ENCODE measurements at regions not wholly inside any gene's neighbourhood (a gene's known extent, or its start where the extent isn't known, plus 50 kb on each side); places are given as distances from the start of the nearest gene placed in this dataset.

GRCh38 chr11:64448599-64449380 is 89.8 kb downstream of the RPS6KA4 start:
- Histone ChIP-seq H3K4me3 (peak overlapping the region in 3 of 5 donors; percentile 3 to 13 (median 9)), H3K27ac (peak overlapping the region in 1 of 2 donors; percentile 2), H3K4me1 (replicated peaks in 1 of 2) (peaks cover 10 to 16% of the 10 kb centered on the region in 2 donors)
- WGBS, 10 experiments: 0 to 15% (median 3%) methylated on average over 1 to 9 of the region's 37 CpGs; no CpG with 5 or more reads in 6 of the 10 experiments
- ATAC-seq (replicated peaks in 6 of 8): peak; percentile 83 to 89 (median 86)
- in situ Hi-C loops (cut with MboI; ENCODE audit: low pct_unique_long_range_greater_than_20kb in 2 of 9, low sequenced_read_pairs in 9 of 9, unreplicated experiment in 9 of 9): no loop called here

GRCh38 chr11:64449381-64450167 is 90.6 kb downstream of the RPS6KA4 start:
- Histone ChIP-seq H3K4me3 (peak overlapping the region in 2 of 5 donors; percentile 8 to 13), H3K27ac (peak overlapping the region in 1 of 2 donors; percentile 64), H3K4me1 (replicated peaks in 1 of 2) (peaks cover 10 to 16% of the 10 kb centered on the region in 2 donors)
- in situ Hi-C loops (cut with MboI; ENCODE audit: low pct_unique_long_range_greater_than_20kb in 2 of 9, low sequenced_read_pairs in 9 of 9, unreplicated experiment in 9 of 9): loop anchor here in 1 of 9 experiments (10.0 kb wide), 1 partner anchor 205 kb away; no protein-coding TSS in a partner anchor
- ATAC-seq (replicated peaks in 6 of 8): peak; percentile 59 to 86 (median 73)
- WGBS, 10 experiments: 0 to 74% (median 10%) methylated on average over 2 to 20 of the region's 31 CpGs; no CpG with 5 or more reads in 3 of the 10 experiments

- ATAC-seq (replicated peaks in 6 of 8): no peak
- WGBS, 10 experiments: 0 to 100% (median 80%) methylated on average over 1 to 2 of the region's 2 CpGs; no CpG with 5 or more reads in 5 of the 10 experiments
- peaks cover 10 to 16% of the 10 kb centered on the region in 2 donors for H3K4me1 ChIP-seq (replicated peaks in 1 of 2)
- no peak overlapping the region for H3K27ac ChIP-seq
- no peak overlapping the region for H3K4me3 ChIP-seq
- in situ Hi-C loops (cut with MboI; ENCODE audit: low pct_unique_long_range_greater_than_20kb in 2 of 9, low sequenced_read_pairs in 9 of 9, unreplicated experiment in 9 of 9): loop anchor here in 1 of 9 experiments (10.0 kb wide), 1 partner anchor 205 kb away; no protein-coding TSS in a partner anchor
Measured at GRCh38 chr11:64450168-64450560, 91.2 kb downstream of the RPS6KA4 start.

- Histone ChIP-seq H3K27ac (no peak overlapping the region), H3K4me3 (no peak overlapping the region), H3K4me1 (replicated peaks in 1 of 2) (peaks cover 10 to 16% of the 10 kb centered on the region in 2 donors)
- in situ Hi-C loops (cut with MboI; ENCODE audit: low pct_unique_long_range_greater_than_20kb in 2 of 9, low sequenced_read_pairs in 9 of 9, unreplicated experiment in 9 of 9): loop anchor here in 1 of 9 experiments (10.0 kb wide), 1 partner anchor 203 kb away; no protein-coding TSS in a partner anchor
- WGBS, 10 experiments: 0 to 93% (median 70%) methylated on average over 1 to 7 of the region's 7 CpGs; no CpG with 5 or more reads in 3 of the 10 experiments
- ATAC-seq (replicated peaks in 6 of 8): no peak
Measured at GRCh38 chr11:64451856-64452255, 92.9 kb downstream of the RPS6KA4 start.

DNA sequence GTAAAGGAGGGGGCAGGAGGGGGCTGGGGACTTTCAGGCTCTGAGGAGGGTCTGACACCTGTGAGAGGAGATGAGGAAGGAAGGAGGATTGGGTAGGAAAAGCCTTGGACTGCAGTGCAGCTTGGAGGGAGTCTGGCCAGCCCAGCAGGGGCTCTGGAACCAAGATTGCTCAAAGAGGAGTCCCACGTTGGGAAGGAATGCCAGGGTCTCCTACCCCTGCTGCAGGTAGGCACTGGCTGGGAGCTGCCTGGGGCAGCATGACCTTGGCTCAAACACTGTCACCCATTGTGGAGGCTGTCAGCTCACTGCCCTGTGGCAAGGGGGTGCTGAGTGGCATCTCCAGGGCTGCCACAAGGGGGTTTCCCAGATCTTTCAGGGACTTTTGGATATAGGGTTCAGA is 94.5 kb downstream of the RPS6KA4 start:
- peaks cover 2 to 7% of the 10 kb centered on the region in 2 donors for H3K4me1 ChIP-seq (replicated peaks in 1 of 2)
- no peak overlapping the region for H3K27ac ChIP-seq
- WGBS, 10 experiments: 0 to 50% methylated on average over 1 of the region's 1 CpG; no CpG with 5 or more reads in 8 of the 10 experiments
- in situ Hi-C loops (cut with MboI; ENCODE audit: low pct_unique_long_range_greater_than_20kb in 2 of 9, low sequenced_read_pairs in 9 of 9, unreplicated experiment in 9 of 9): loop anchor here in 1 of 9 experiments (10.0 kb wide), 1 partner anchor 201 kb away; no protein-coding TSS in a partner anchor
- H3K4me3 ChIP-seq: no peak overlapping the region
- no peak for ATAC-seq (replicated peaks in 6 of 8)

DNA sequence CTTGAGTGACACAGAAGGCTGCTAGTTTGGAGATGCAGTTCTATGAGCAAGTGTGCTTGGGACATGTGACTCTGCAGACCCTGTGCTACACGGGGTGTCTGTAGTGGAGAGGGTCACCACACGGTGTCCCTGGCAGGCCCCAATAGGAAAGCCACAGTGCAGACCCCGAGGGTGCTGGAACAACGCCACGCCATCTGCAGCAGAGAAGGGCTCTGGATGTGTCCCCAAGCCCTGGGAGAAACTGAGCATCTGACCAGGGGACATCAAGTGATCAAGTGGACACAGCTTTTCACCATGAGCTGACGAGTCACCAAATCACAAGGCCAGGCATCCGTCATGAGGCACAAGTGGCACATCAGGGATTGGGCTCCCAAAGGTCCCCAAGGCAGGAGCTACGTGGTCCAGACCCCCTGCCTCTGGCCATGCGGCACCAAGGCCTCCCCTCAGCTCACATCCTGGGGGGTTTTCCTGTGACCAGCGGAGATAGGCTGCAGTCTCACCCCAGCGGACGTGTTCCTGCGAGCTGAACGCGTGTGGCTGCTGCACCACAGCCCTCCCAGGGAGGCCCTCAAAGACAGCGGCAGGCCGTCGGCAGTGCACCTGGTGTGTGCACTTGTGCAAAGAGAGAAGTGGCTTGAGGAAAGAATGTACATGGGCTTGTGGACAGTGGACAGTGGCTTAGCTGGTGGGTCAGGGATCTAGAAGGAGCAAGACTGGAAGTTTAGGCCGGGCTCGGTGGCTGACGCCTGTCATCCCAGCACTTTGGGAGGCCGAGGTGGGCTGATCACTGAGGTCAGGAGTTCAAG is 96.7 kb downstream of the RPS6KA4 start:
- H3K4me3 ChIP-seq: no peak overlapping the region
- no peaks in the 10 kb centered on the region for H3K4me1 ChIP-seq (replicated peaks in 1 of 2)
- H3K27ac ChIP-seq: no peak overlapping the region
- WGBS, 10 experiments: 30 to 92% (median 43%) methylated on average over 1 to 9 of the region's 22 CpGs; no CpG with 5 or more reads in 5 of the 10 experiments
- in situ Hi-C loops (cut with MboI; ENCODE audit: low pct_unique_long_range_greater_than_20kb in 2 of 9, low sequenced_read_pairs in 9 of 9, unreplicated experiment in 9 of 9): loop anchor here in 1 of 9 experiments (10.0 kb wide), 1 partner anchor 199 kb away; no protein-coding TSS in a partner anchor
- no peak for ATAC-seq (replicated peaks in 6 of 8)

DNA sequence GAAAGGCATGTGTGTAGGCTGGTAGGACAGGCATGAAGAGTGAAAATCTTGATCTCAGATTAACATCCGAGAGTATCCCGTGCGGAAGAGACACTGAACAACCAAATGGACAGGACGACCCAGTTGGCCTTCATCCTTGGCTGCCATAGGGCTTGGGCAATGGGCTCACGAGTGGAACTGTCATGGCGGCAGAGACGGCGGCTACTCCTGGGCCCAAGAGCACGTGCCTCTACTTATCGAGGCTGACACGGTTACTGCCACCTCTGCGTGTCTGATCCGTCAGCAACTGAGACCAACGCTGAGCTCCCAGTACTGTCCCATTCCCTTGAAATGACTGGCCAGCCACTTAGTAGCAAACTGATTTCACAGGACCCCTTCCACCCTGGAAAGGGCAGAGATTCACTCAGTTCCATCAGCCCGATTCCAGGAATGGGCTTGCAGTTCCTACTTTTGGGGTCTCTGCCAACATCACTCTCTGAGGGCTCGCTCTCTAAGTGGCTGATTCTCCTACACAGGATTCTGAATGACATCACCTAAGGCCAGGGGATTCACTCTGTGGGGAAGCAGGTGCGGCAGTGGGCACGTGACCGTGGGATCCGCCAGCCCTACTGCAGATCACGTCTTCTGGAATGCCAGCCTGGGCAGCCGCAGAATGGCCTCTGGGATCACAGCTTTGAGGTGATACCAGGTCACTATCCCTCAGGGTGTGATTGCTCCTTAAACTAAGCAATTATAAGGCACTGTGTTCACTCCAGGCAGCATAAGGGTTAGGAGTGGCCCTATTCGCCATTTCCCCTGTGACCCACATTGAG is 97.8 kb downstream of the RPS6KA4 start:
- H3K4me1 ChIP-seq (replicated peaks in 1 of 2): no peaks in the 10 kb centered on the region
- peak in 1 of 8 experiments; percentile 2 for ATAC-seq (replicated peaks in 6 of 8)
- no peak overlapping the region for H3K4me3 ChIP-seq
- 60 to 97% (median 88%) methylated on average over 1 to 7 of the region's 23 CpGs; no CpG with 5 or more reads in 2 of the 10 experiments for WGBS, 10 experiments
- H3K27ac ChIP-seq: no peak overlapping the region
- in situ Hi-C loops (cut with MboI; ENCODE audit: low pct_unique_long_range_greater_than_20kb in 2 of 9, low sequenced_read_pairs in 9 of 9, unreplicated experiment in 9 of 9): loop anchor here in 1 of 9 experiments (10.0 kb wide), 1 partner anchor 198 kb away; no protein-coding TSS in a partner anchor

DNA sequence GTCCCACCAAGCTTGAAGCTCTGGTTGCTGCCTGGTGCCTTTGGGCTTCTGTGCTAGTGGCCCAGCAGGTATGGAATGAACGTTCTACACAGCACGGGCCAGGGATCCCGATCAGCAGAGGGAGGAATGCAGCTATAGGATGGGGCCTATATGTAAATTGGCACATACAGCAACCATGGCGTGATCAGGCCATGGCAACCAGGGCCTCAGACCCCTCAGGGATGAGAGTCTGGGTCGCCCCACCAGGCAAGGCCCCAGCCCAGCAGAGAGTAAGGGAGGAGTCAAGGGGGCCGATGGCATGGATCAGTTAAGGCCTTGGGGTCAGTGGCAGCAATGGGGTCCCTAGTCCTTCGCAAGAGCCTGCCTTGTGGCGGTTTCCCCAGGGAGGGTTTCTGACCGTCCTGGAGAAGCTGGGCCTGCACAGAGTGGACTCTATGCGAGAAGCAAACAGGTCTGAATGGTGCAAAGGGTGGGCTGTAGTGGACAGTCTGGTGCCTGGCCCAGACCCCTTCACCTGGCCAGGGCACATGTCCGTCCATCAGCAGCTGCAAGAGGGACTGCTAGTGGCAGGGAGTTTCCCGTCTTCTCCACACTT is 98.2 kb upstream of the SLC22A11 start:
- in situ Hi-C loops (cut with MboI; ENCODE audit: low pct_unique_long_range_greater_than_20kb in 2 of 9, low sequenced_read_pairs in 9 of 9, unreplicated experiment in 9 of 9): loop anchor here in 1 of 9 experiments (10.0 kb wide), 1 partner anchor 197 kb away; no protein-coding TSS in a partner anchor
- H3K27ac ChIP-seq: no peak overlapping the region
- ATAC-seq (replicated peaks in 6 of 8): peak in 1 of 8 experiments; percentile 1
- no peak overlapping the region for H3K4me3 ChIP-seq
- no peaks in the 10 kb centered on the region for H3K4me1 ChIP-seq (replicated peaks in 1 of 2)
- WGBS, 10 experiments: 0 to 100% (median 90%) methylated on average over 1 to 5 of the region's 12 CpGs; no CpG with 5 or more reads in 3 of the 10 experiments

- ATAC-seq (replicated peaks in 6 of 8): peak in 5 of 8 experiments; percentile 67 to 84 (median 81)
- in situ Hi-C loops (cut with MboI; ENCODE audit: low pct_unique_long_range_greater_than_20kb in 2 of 9, low sequenced_read_pairs in 9 of 9, unreplicated experiment in 9 of 9): loop anchor here in 1 of 9 experiments (10.0 kb wide), 1 partner anchor 196 kb away; no protein-coding TSS in a partner anchor
Measured at GRCh38 chr11:64458997-64459396, 96.7 kb upstream of the SLC22A11 start.

DNA sequence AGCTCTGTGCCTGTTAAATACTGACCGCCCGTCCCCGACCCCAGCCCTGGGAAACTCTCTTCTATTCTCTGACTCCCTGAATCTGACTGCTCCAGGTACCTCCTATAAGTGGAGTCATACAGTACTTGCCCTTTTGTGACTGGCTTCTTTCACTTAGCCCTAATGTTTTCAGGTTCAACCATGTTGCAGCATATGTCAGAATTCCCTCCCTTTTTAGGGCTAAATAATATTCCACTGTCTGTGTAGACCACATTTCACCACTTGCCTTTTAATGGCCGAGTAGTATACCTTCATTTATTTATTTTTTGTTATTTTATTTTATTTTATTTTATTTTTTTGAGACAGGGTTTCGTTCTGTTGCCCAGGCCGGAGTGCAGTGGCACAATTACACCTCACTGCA is 96.1 kb upstream of the SLC22A11 start:
- Histone ChIP-seq H3K4me3 (no peak overlapping the region), H3K4me1 (replicated peaks in 1 of 2) (no peaks in the 10 kb centered on the region), H3K27ac (no peak overlapping the region)
- WGBS, 10 experiments: 60 to 100% (median 83%) methylated on average over 1 to 6 of the region's 6 CpGs
- no peak for ATAC-seq (replicated peaks in 6 of 8)
- in situ Hi-C loops (cut with MboI; ENCODE audit: low pct_unique_long_range_greater_than_20kb in 2 of 9, low sequenced_read_pairs in 9 of 9, unreplicated experiment in 9 of 9): loop anchor here in 1 of 9 experiments (10.0 kb wide), 1 partner anchor 195 kb away; no protein-coding TSS in a partner anchor

More at GRCh38 chr11:64458997-64459396, 96.7 kb upstream of the SLC22A11 start:
- H3K4me1 ChIP-seq (replicated peaks in 1 of 2): no peaks in the 10 kb centered on the region
- H3K4me3 ChIP-seq: no peak overlapping the region
- no peak overlapping the region for H3K27ac ChIP-seq
- WGBS, 10 experiments: 25 to 85% (median 35%) methylated on average over 2 to 4 of the region's 10 CpGs; no CpG with 5 or more reads in 5 of the 10 experiments

DNA sequence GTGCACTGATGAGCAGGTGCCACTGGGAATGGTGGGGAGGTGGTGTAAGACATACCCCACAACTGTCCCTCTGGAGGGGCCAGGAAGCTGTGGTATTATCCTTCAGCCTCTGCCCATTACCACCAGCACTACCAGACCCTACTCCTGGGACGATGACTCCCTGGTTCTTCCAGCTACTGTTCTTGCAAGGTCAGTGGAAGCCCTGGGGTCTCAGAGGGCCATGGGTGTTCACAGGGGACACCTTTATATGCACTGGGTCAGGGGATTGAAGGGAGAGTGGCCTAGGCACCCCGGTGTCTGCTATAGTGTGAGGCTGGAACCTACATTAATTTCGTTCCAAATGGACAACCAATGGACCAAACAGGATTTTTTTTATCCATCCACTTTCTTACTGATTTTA is 94.7 kb upstream of the SLC22A11 start:
- Histone ChIP-seq H3K27ac (no peak overlapping the region), H3K4me1 (replicated peaks in 1 of 2) (no peaks in the 10 kb centered on the region), H3K4me3 (no peak overlapping the region)
- no peak for ATAC-seq (replicated peaks in 6 of 8)
- 0 to 81% (median 43%) methylated on average over 1 to 3 of the region's 3 CpGs; no CpG with 5 or more reads in 3 of the 10 experiments for WGBS, 10 experiments
- in situ Hi-C loops (cut with MboI; ENCODE audit: low pct_unique_long_range_greater_than_20kb in 2 of 9, low sequenced_read_pairs in 9 of 9, unreplicated experiment in 9 of 9): no loop called here
